BJ (cell line): ENCODE measurements at regions not wholly inside any gene's neighbourhood (a gene's known extent, or its start where the extent isn't known, plus 50 kb on each side); places are given as distances from the start of the nearest gene placed in this dataset.

Source experiments
- CTCF ChIA-PET: fragments of 350-600 bp; formaldehyde crosslinking; extraction: SDS; loops from one replicate; lab custom pipeline; 2021; ENCODE audit warnings: antibody characterized with exemption, inconsistent platforms; lab: Yijun Ruan, JAX
- POLR2A ChIA-PET: fragments of 300-600 bp; sonication (Branson Sonifier 250); formaldehyde crosslinking; extraction: SDS; loops from one replicate; lab custom pipeline; 2021; ENCODE audit warnings: antibody characterized with exemption; lab: Charles Lee
- DNase-seq: peaks from one replicate; pipeline ENCODE4 v3.0.0-alpha.2; 2011; ENCODE audit warnings: low read depth
- H3K27me3 ChIP-seq: 2 replicates; pipeline ENCODE4 v1.6.0; 2011; ENCODE audit warnings: low read length; ENCODE audit not compliant: control insufficient read depth, insufficient read depth
- H3K36me3 ChIP-seq: 2 replicates; pipeline ENCODE4 v1.5.1; 2011; ENCODE audit warnings: low read length; ENCODE audit not compliant: control insufficient read depth, insufficient read depth
- H3K4me3 ChIP-seq: 2 replicates; pipeline ENCODE4 v1.5.1; 2011; ENCODE audit warnings: low read depth, mild to moderate bottlenecking, control low read depth, low read length
- CTCF ChIP-seq: IDR thresholded peaks from 2 replicates; pipeline ENCODE4 v1.5.1; 2011; ENCODE audit warnings: low read depth, mild to moderate bottlenecking, control low read depth, inconsistent platforms, low read length, moderate library complexity; ENCODE audit not compliant: insufficient read depth

- CTCF ChIA-PET, result interaction anchor here (0.7 to 1.3 kb wide), 5 partner anchors 8 to 386 kb away, joined by 3 to 8 read pairs (median 3); no protein-coding TSS in a partner anchor
- POLR2A ChIA-PET, result no interaction called here
- Histone ChIP-seq H3K36me3 (no peaks in the 10 kb centered on the region), H3K27me3 (peaks cover 4% of the 10 kb centered on the region; the same call in 1 of the 2 replicates), H3K4me3 (no peak overlapping the region)
- no peak for DNase-seq
- peak; percentile 31; the same call in 1 of the 2 replicates for TF ChIP-seq CTCF
These were observed 142.6 kb upstream of the PPARGC1A start for GRCh38 chr4:24032371-24032989.

GRCh38 chr4:24026596-24026995 is 136.7 kb upstream of the PPARGC1A start:
- no peak overlapping the region for H3K4me3 ChIP-seq
- ChIA-PET POLR2A (no interaction called here), CTCF (interaction anchor here (0.6 kb wide), 2 partner anchors 121 to 896 kb away, joined by 3 read pairs; no protein-coding TSS in a partner anchor)
- TF ChIP-seq CTCF, result no peak
- peaks cover 7% of the 10 kb centered on the region for H3K27me3 ChIP-seq
- no peak for DNase-seq
- H3K36me3 ChIP-seq, result no peaks in the 10 kb centered on the region

- peaks cover 7% of the 10 kb centered on the region for H3K27me3 ChIP-seq
- TF ChIP-seq CTCF, result no peak
- no peak overlapping the region for H3K4me3 ChIP-seq
- no peaks in the 10 kb centered on the region for H3K36me3 ChIP-seq
- CTCF ChIA-PET, result interaction anchor here (0.5 to 2.2 kb wide), 3 partner anchors 12 to 129 kb away, joined by 3 to 6 read pairs (median 3); no protein-coding TSS in a partner anchor
- POLR2A ChIA-PET, result no interaction called here
- no peak for DNase-seq
These were observed 134.8 kb upstream of the PPARGC1A start for GRCh38 chr4:24024605-24025004.

GRCh38 chr4:24024157-24024556 is 134.3 kb upstream of the PPARGC1A start:
- Histone ChIP-seq H3K27me3 (peaks cover 5% of the 10 kb centered on the region), H3K36me3 (no peaks in the 10 kb centered on the region), H3K4me3 (no peak overlapping the region)
- no peak for DNase-seq
- TF ChIP-seq CTCF, result no peak
- CTCF ChIA-PET, result interaction anchor here (0.9 to 2.2 kb wide), 3 partner anchors 12 to 43 kb away, joined by 3 to 6 read pairs (median 3); no protein-coding TSS in a partner anchor
- POLR2A ChIA-PET, result no interaction called here

- Histone ChIP-seq H3K27me3 (no peaks in the 10 kb centered on the region; the same call in 1 of the 2 replicates), H3K4me3 (no peak overlapping the region), H3K36me3 (no peaks in the 10 kb centered on the region)
- ChIA-PET CTCF (no interaction called here), POLR2A (no interaction called here)
- DNase-seq, result no peak
- TF ChIP-seq CTCF, result no peak
These were observed 125.9 kb upstream of the PPARGC1A start for GRCh38 chr4:24015782-24016181.
